Lower leg skin (tissue), 4 donors: ENCODE measurements at regions not wholly inside any gene's neighbourhood (a gene's known extent, or its start where the extent isn't known, plus 50 kb on each side); places are given as distances from the start of the nearest gene placed in this dataset.

Experiments used
- DNase-seq, 2 donors: peaks; one replicate each; pipeline ENCODE4 v3.0.0-alpha.2; 2019; ENCODE audit warnings: low spot score in 2 of 2
- H3K4me3 ChIP-seq: fragments of 200-600 bp; sonication (generic); 2 replicates; pipeline ENCODE4 v1.5.1; 2017; ENCODE audit warnings: mild to moderate bottlenecking, low read depth; ENCODE audit not compliant: poor library complexity, severe bottlenecking
- CTCF ChIP-seq, 3 donors: fragments of 450-650 bp; IDR thresholded peaks; one replicate each; pipeline ENCODE4 v1.5.1; 2016; ENCODE audit warnings: antibody characterized with exemption in 3 of 3, mild to moderate bottlenecking in 3 of 3, moderate library complexity in 2 of 3
- POLR2A ChIP-seq, 2 donors: fragments of 450-650 bp; IDR thresholded peaks; one replicate each; pipeline ENCODE4 v1.6.1; 2016 to 2017; ENCODE audit warnings: antibody characterized with exemption in 2 of 2, mild to moderate bottlenecking in 1 of 2, moderate library complexity in 1 of 2
- WGBS, 2 donors: methylation state at CpG; one replicate each; pipeline ENCODE4 v1.1.5; 2018; 5-methylcytosine and 5-hydroxymethylcytosine counted together
- intact Hi-C: fragments of 100-400 bp; cut with DNase I; formaldehyde crosslinking; loops from one replicate; pipeline ENCODE4 v1.15.0; 2023; ENCODE audit warnings: low total_unique reads

GRCh38 chr6:71531841-71532240 is 243.2 kb downstream of the OGFRL1 start:
- intact Hi-C loops, result loop anchor here (10.0 kb wide), 1 partner anchor 543 kb away; no protein-coding TSS in a partner anchor
- H3K4me3 ChIP-seq, result no peak overlapping the region
- no peak for TF ChIP-seq POLR2A (IDR thresholded peaks at IDR 0.05)
- no peak for TF ChIP-seq CTCF (IDR thresholded peaks at IDR 0.05)
- WGBS, 2 donors, result 82 to 86% methylated on average over 10 of the region's 10 CpGs
- DNase-seq, result no peak

- DNase-seq, result no peak
- no peak overlapping the region for H3K4me3 ChIP-seq
- intact Hi-C loops, result loop anchor here (10.0 kb wide), 1 partner anchor 541 kb away; no protein-coding TSS in a partner anchor
- 57 to 60% methylated on average over 2 of the region's 2 CpGs for WGBS, 2 donors
- no peak for TF ChIP-seq POLR2A (IDR thresholded peaks at IDR 0.05)
- no peak for TF ChIP-seq CTCF (IDR thresholded peaks at IDR 0.05)
Observed at GRCh38 chr6:71533939-71534379, 245.3 kb downstream of the OGFRL1 start.

GRCh38 chr6:71534921-71535320 is 246.3 kb downstream of the OGFRL1 start:
- TF ChIP-seq POLR2A (IDR thresholded peaks at IDR 0.05) (no peak), CTCF (IDR thresholded peaks at IDR 0.05) (no peak)
- no peak overlapping the region for H3K4me3 ChIP-seq
- intact Hi-C loops, result loop anchor here (10.0 kb wide), 1 partner anchor 540 kb away; no protein-coding TSS in a partner anchor
- no peak for DNase-seq
- 47 to 60% methylated on average over 3 of the region's 3 CpGs for WGBS, 2 donors

DNA sequence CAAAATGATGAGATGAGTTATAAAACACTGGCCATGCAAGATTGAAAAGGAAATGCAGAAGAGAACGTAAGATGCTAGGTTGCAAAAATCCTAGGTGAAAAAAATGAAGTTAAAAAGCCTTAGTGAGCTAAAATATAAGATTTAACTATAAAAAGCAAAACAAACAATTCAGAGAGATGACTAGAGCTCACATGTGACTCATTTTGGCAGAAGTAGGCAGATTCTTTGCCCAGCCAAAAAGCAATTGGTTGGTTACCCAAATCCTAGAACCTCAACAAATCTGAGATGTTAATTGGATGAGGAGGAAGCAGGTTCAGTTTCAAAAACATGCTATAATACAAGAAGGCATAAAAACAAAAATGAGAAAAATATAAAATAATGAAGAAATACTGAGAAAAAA is 249.1 kb downstream of the OGFRL1 start:
- DNase-seq, result no peak
- no peak overlapping the region for H3K4me3 ChIP-seq
- TF ChIP-seq CTCF (IDR thresholded peaks at IDR 0.05) (no peak), POLR2A (IDR thresholded peaks at IDR 0.05) (no peak)
- WGBS, 2 donors, result 45 to 56% methylated on average over 1 of the region's 1 CpG
- intact Hi-C loops, result loop anchor here (10.0 kb wide), 1 partner anchor 537 kb away; no protein-coding TSS in a partner anchor

DNA sequence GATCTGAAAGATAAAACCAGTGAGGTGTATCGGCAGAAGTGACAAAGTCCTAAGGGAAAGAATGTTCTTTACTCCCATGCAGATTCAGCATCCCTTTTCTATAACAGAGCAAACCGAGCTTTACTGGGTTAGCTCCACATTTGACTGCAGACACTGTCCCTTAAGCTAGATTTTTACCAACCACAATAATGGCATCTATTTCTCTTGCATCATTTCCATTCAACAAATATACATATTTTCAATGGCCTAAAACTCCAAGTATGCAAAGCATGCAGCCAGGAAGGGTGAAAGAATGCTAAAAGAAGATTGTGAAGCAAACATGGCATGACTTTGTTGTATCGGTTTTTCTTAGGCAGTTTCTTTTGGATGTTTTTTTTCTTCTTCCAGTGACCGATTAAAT is 255.4 kb downstream of the OGFRL1 start:
- no peak for DNase-seq
- WGBS, 2 donors, result 54 to 64% methylated on average over 4 of the region's 4 CpGs
- no peak for TF ChIP-seq POLR2A (IDR thresholded peaks at IDR 0.05)
- TF ChIP-seq CTCF (IDR thresholded peaks at IDR 0.05), result no peak
- no peak overlapping the region for H3K4me3 ChIP-seq
- intact Hi-C loops, result no loop called here

GRCh38 chr6:71544906-71545305 is 256.3 kb downstream of the OGFRL1 start:
- DNase-seq, result no peak
- intact Hi-C loops, result no loop called here
- no peak overlapping the region for H3K4me3 ChIP-seq
- TF ChIP-seq CTCF (IDR thresholded peaks at IDR 0.05), result no peak
